Liver (tissue), 8 donors: ENCODE measurements at regions not wholly inside any gene's neighbourhood (a gene's known extent, or its start where the extent isn't known, plus 50 kb on each side); places are given as distances from the start of the nearest gene placed in this dataset.

Experiments used
- DNase-seq: peaks from one replicate; pipeline ENCODE4 v3.0.0-alpha.2; 2017; ENCODE audit warnings: low spot score
- H3K27ac ChIP-seq, 2 donors: one replicate each; pipeline ENCODE4 v1.7.0; 2013; ENCODE audit warnings: inconsistent platforms in 2 of 2, low read length in 2 of 2, control low read depth in 1 of 2, low read depth in 1 of 2, mild to moderate bottlenecking in 1 of 2
- H3K27me3 ChIP-seq, 4 donors: one replicate each; pipeline versions ENCODE4 v1.6.1 to v1.7.0; 2013; ENCODE audit warnings: low read length in 3 of 4, inconsistent platforms in 1 of 4, mild to moderate bottlenecking in 1 of 4, moderate library complexity in 1 of 4; ENCODE audit not compliant: control insufficient read depth in 4 of 4, insufficient read depth in 4 of 4
- H3K36me3 ChIP-seq, 4 donors: one replicate each; pipeline versions ENCODE4 v1.6.1 to v1.7.0; 2013; ENCODE audit warnings: low read length in 3 of 4, mild to moderate bottlenecking in 3 of 4, low read depth in 1 of 4, moderate library complexity in 1 of 4; ENCODE audit not compliant: control insufficient read depth in 4 of 4, insufficient read depth in 3 of 4
- H3K4me1 ChIP-seq, 4 donors: one replicate each; pipeline versions ENCODE4 v1.6.1 to v1.7.0; 2013; ENCODE audit warnings: low read length in 3 of 4, mild to moderate bottlenecking in 3 of 4, moderate library complexity in 1 of 4; ENCODE audit not compliant: control insufficient read depth in 4 of 4, insufficient read depth in 4 of 4
- H3K4me3 ChIP-seq, 3 donors: one replicate each; pipeline versions ENCODE4 v1.6.1 to v1.7.0; 2013; ENCODE audit warnings: low read length in 3 of 3, control low read depth in 1 of 3, low read depth in 1 of 3, mild to moderate bottlenecking in 1 of 3
- H3K9ac ChIP-seq, 2 donors: one replicate each; pipeline ENCODE4 v1.7.0; 2013; ENCODE audit warnings: low read length in 2 of 2, mild to moderate bottlenecking in 2 of 2, moderate library complexity in 2 of 2, control low read depth in 1 of 2, low read depth in 1 of 2
- H3K9me3 ChIP-seq, 4 donors: one replicate each; pipeline versions ENCODE4 v1.6.1 to v1.7.0; 2013; ENCODE audit warnings: low read length in 3 of 4; ENCODE audit not compliant: control insufficient read depth in 4 of 4
- ATF3 ChIP-seq: IDR thresholded peaks from 2 replicates; pipeline ENCODE4 v1.6.1; 2016; ENCODE audit warnings: antibody characterized with exemption
- CTCF ChIP-seq: fragments of 150-350 bp; IDR thresholded peaks from 2 replicates; pipeline ENCODE4 v1.5.1; 2017; ENCODE audit warnings: improper control_type of control experiment, low read depth, low read length; ENCODE audit not compliant: missing input control
- EGR1 ChIP-seq, 2 donors: IDR thresholded peaks; 2 replicates each; pipeline ENCODE4 v1.6.1; 2016 to 2018; ENCODE audit warnings: antibody characterized with exemption in 2 of 2, low read depth in 2 of 2
- FOXA1 ChIP-seq: IDR thresholded peaks from 2 replicates; pipeline ENCODE4 v1.6.1; 2016; ENCODE audit warnings: antibody characterized with exemption
- FOXA2 ChIP-seq: IDR thresholded peaks from 2 replicates; pipeline ENCODE4 v1.6.1; 2016; ENCODE audit warnings: antibody characterized with exemption
- GABPA ChIP-seq, 2 donors: IDR thresholded peaks in 1 of 2; conservative IDR thresholded peaks in 1 of 2; 2 replicates each; pipeline ENCODE4 v1.6.1; 2016; ENCODE audit warnings: antibody characterized with exemption in 2 of 2, mild to moderate bottlenecking in 1 of 2, moderate library complexity in 1 of 2
- HNF4A ChIP-seq, 2 donors: conservative IDR thresholded peaks; 2 replicates each; pipeline ENCODE4 v1.6.1; 2016; ENCODE audit warnings: antibody characterized with exemption in 2 of 2, mild to moderate bottlenecking in 2 of 2
- HNF4G ChIP-seq: IDR thresholded peaks from 2 replicates; pipeline ENCODE4 v1.6.1; 2016; ENCODE audit warnings: antibody characterized with exemption
- JUND ChIP-seq, 2 donors: IDR thresholded peaks; 2 replicates each; pipeline ENCODE4 v1.6.1; 2016; ENCODE audit warnings: antibody characterized with exemption in 2 of 2
- MAX ChIP-seq: IDR thresholded peaks from 2 replicates; pipeline ENCODE4 v1.6.1; 2016; ENCODE audit warnings: antibody characterized with exemption
- NR2F2 ChIP-seq: IDR thresholded peaks from 2 replicates; pipeline ENCODE4 v1.6.1; 2016; ENCODE audit warnings: antibody characterized with exemption
- RAD21 ChIP-seq, 2 donors: IDR thresholded peaks; 2 replicates each; pipeline ENCODE4 v1.6.1; 2016; ENCODE audit warnings: antibody characterized with exemption in 2 of 2, mild to moderate bottlenecking in 2 of 2
- REST ChIP-seq: IDR thresholded peaks from 2 replicates; pipeline ENCODE4 v1.6.1; 2016; ENCODE audit warnings: antibody characterized with exemption, mild to moderate bottlenecking
- RXRA ChIP-seq, 2 donors: IDR thresholded peaks; 2 replicates each; pipeline ENCODE4 v1.6.1; 2017 to 2018; ENCODE audit warnings: antibody characterized with exemption in 2 of 2, mild to moderate bottlenecking in 1 of 2
- SP1 ChIP-seq: IDR thresholded peaks from 2 replicates; pipeline ENCODE4 v1.6.1; 2018; ENCODE audit warnings: antibody characterized with exemption, mild to moderate bottlenecking
- YY1 ChIP-seq: IDR thresholded peaks from 2 replicates; pipeline ENCODE4 v1.6.1; 2016; ENCODE audit warnings: antibody characterized with exemption, mild to moderate bottlenecking
- ZBTB33 ChIP-seq: IDR thresholded peaks from 2 replicates; pipeline ENCODE4 v1.6.1; 2016; ENCODE audit warnings: antibody characterized with exemption
- WGBS: extraction: QIAGEN DNeasy Blood & Tissue Kit; methylation state at CpG from one replicate; pipeline ENCODE4 v1.1.7; 2013; 5-methylcytosine and 5-hydroxymethylcytosine counted together
- donor health status: healthy.
- donor health status: healthy.
- donor health status: healthy.
- donor health status: healthy.
- donor health status: healthy.

GRCh38 chr4:58962424-58962823 is 1852.2 kb upstream of the IGFBP7 start:
- H3K4me1 ChIP-seq, result no peaks in the 10 kb centered on the region

GRCh38 chr4:58981828-58982227 is 1871.6 kb upstream of the IGFBP7 start:
- Histone ChIP-seq H3K27ac (no peak overlapping the region), H3K4me1 (no peaks in the 10 kb centered on the region), H3K36me3 (no peaks in the 10 kb centered on the region), H3K4me3 (no peak overlapping the region), H3K9me3 (no peaks in the 10 kb centered on the region), H3K9ac (no peak overlapping the region), H3K27me3 (no peaks in the 10 kb centered on the region)
- 15% methylated on average over 1 of the region's 1 CpG for WGBS
- no peak for DNase-seq
- TF ChIP-seq JUND (IDR thresholded peaks at IDR 0.05) (no peak), RXRA (IDR thresholded peaks at IDR 0.05) (no peak), GABPA (IDR thresholded peaks at IDR 0.05 in 1 of 2, conservative IDR thresholded peaks at IDR 0.05 in 1 of 2) (no peak), RAD21 (IDR thresholded peaks at IDR 0.05) (no peak), HNF4G (no peak), ZBTB33 (no peak), HNF4A (conservative IDR thresholded peaks at IDR 0.05) (no peak), EGR1 (IDR thresholded peaks at IDR 0.05; ENCODE audit: low read depth in 2 of 2) (no peak), FOXA1 (no peak), FOXA2 (no peak), YY1 (no peak), REST (no peak), SP1 (no peak), ATF3 (no peak), CTCF (no peak), MAX (no peak)

More at GRCh38 chr4:58962424-58962823, 1852.2 kb upstream of the IGFBP7 start:
- Histone ChIP-seq H3K9me3 (no peaks in the 10 kb centered on the region), H3K9ac (no peak overlapping the region), H3K4me3 (no peak overlapping the region), H3K27me3 (peaks cover 0 to 5% (median 0%) of the 10 kb centered on the region in 4 donors), H3K27ac (no peak overlapping the region), H3K36me3 (no peaks in the 10 kb centered on the region)
- no peak for DNase-seq
- TF ChIP-seq NR2F2 (no peak), MAX (no peak), RXRA (IDR thresholded peaks at IDR 0.05) (no peak)
